ENCODE measurements at regions not wholly inside any gene's neighbourhood (a gene's known extent, or its start where the extent isn't known, plus 50 kb on each side); places are given as distances from the start of the nearest gene placed in this dataset.

DNA sequence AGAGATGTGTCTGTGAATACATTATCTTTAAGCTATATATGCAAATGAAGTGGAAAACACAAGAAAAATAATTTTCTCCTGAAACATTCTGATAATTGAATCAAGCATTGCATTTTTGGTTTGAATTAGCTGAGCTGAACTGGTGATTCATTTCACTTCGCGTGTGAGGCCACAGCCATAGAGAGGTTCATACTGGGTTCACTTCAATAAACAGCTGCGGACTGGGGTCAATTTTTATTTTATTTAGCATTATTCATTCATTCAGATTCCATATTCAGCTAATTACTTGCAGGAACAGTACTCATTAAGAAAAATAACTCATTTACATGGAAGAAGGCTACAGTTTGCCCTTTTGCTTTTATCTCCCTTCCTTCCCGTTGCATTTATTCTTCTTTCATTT, 195.2 kb upstream of the LRIG3 start:
- H3K4me3 ChIP-seq (ENCODE audit: low read depth, low read length) = no peak overlapping the region
- H3K9me3 ChIP-seq (ENCODE audit: control insufficient read depth, insufficient read depth, low read depth, low read length) = no peaks in the 10 kb centered on the region
- H3K4me1 ChIP-seq (ENCODE audit: control insufficient read depth, insufficient read depth, low read length) = no peaks in the 10 kb centered on the region
- H3K27ac ChIP-seq (ENCODE audit: extremely low read depth, low read depth, low read length) = no peak overlapping the region
- H3K36me3 ChIP-seq (ENCODE audit: control insufficient read depth in 2 of 2, insufficient read depth in 1 of 2, low read length in 2 of 2) = no peaks in the 10 kb centered on the region
- POLR2A ChIA-PET = interaction anchor here (0.7 kb wide), 1 partner anchor 265 kb away, joined by 3 read pairs; no protein-coding TSS in a partner anchor
- CTCF ChIA-PET = interaction anchor here (0.6 to 5.6 kb wide), 7 partner anchors 8 to 575 kb away, joined by 3 to 68 read pairs (median 6); no protein-coding TSS in a partner anchor
- TF ChIP-seq MZF1 (tag by site-specific recombination; IDR thresholded peaks at IDR 0.05; ENCODE audit: borderline replicate concordance) (no peak), HOXA7 (CRISPR knock-in tag; IDR thresholded peaks at IDR 0.05; ENCODE audit: borderline replicate concordance) (no peak), ZNF23 (tag by site-specific recombination; IDR thresholded peaks at IDR 0.05; ENCODE audit: borderline replicate concordance) (no peak), ZNF660 (tag by site-specific recombination; IDR thresholded peaks at IDR 0.05) (no peak), ZNF335 (tag by site-specific recombination; conservative IDR thresholded peaks at IDR 0.05) (no peak), ZNF521 (tag by site-specific recombination; IDR thresholded peaks at IDR 0.05) (no peak), ZNF777 (tag by site-specific recombination; IDR thresholded peaks at IDR 0.05; ENCODE audit: borderline replicate concordance) (no peak), ZNF214 (tag by site-specific recombination; IDR thresholded peaks at IDR 0.05; ENCODE audit: borderline replicate concordance) (no peak), ZNF302 (tag by site-specific recombination; IDR thresholded peaks at IDR 0.05; ENCODE audit: low read depth) (no peak), GLIS2 (tag by site-specific recombination; IDR thresholded peaks at IDR 0.05) (no peak), ZNF623 (tag by site-specific recombination; IDR thresholded peaks at IDR 0.05) (no peak), ZNF629 (tag by site-specific recombination; IDR thresholded peaks at IDR 0.05) (no peak), ZNF548 (tag by site-specific recombination; IDR thresholded peaks at IDR 0.05) (no peak)
- TF ChIP-seq, protein P1, sequence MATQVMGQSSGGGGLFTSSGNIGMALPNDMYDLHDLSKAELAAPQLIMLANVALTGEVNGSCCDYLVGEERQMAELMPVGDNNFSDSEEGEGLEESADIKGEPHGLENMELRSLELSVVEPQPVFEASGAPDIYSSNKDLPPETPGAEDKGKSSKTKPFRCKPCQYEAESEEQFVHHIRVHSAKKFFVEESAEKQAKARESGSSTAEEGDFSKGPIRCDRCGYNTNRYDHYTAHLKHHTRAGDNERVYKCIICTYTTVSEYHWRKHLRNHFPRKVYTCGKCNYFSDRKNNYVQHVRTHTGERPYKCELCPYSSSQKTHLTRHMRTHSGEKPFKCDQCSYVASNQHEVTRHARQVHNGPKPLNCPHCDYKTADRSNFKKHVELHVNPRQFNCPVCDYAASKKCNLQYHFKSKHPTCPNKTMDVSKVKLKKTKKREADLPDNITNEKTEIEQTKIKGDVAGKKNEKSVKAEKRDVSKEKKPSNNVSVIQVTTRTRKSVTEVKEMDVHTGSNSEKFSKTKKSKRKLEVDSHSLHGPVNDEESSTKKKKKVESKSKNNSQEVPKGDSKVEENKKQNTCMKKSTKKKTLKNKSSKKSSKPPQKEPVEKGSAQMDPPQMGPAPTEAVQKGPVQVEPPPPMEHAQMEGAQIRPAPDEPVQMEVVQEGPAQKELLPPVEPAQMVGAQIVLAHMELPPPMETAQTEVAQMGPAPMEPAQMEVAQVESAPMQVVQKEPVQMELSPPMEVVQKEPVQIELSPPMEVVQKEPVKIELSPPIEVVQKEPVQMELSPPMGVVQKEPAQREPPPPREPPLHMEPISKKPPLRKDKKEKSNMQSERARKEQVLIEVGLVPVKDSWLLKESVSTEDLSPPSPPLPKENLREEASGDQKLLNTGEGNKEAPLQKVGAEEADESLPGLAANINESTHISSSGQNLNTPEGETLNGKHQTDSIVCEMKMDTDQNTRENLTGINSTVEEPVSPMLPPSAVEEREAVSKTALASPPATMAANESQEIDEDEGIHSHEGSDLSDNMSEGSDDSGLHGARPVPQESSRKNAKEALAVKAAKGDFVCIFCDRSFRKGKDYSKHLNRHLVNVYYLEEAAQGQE (tag by site-specific recombination; IDR thresholded peaks at IDR 0.05) = no peak
- TF ChIP-seq, protein P2, sequence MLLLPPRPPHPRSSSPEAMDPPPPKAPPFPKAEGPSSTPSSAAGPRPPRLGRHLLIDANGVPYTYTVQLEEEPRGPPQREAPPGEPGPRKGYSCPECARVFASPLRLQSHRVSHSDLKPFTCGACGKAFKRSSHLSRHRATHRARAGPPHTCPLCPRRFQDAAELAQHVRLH (tag by site-specific recombination; IDR thresholded peaks at IDR 0.05) = no peak
- TF ChIP-seq, protein P3, sequence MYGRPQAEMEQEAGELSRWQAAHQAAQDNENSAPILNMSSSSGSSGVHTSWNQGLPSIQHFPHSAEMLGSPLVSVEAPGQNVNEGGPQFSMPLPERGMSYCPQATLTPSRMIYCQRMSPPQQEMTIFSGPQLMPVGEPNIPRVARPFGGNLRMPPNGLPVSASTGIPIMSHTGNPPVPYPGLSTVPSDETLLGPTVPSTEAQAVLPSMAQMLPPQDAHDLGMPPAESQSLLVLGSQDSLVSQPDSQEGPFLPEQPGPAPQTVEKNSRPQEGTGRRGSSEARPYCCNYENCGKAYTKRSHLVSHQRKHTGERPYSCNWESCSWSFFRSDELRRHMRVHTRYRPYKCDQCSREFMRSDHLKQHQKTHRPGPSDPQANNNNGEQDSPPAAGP (tag by site-specific recombination; IDR thresholded peaks at IDR 0.05) = no peak
- TF ChIP-seq, protein P4, sequence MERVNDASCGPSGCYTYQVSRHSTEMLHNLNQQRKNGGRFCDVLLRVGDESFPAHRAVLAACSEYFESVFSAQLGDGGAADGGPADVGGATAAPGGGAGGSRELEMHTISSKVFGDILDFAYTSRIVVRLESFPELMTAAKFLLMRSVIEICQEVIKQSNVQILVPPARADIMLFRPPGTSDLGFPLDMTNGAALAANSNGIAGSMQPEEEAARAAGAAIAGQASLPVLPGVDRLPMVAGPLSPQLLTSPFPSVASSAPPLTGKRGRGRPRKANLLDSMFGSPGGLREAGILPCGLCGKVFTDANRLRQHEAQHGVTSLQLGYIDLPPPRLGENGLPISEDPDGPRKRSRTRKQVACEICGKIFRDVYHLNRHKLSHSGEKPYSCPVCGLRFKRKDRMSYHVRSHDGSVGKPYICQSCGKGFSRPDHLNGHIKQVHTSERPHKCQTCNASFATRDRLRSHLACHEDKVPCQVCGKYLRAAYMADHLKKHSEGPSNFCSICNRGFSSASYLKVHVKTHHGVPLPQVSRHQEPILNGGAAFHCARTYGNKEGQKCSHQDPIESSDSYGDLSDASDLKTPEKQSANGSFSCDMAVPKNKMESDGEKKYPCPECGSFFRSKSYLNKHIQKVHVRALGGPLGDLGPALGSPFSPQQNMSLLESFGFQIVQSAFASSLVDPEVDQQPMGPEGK (tag by site-specific recombination; IDR thresholded peaks at IDR 0.05) = no peak
- TF ChIP-seq, protein P5, sequence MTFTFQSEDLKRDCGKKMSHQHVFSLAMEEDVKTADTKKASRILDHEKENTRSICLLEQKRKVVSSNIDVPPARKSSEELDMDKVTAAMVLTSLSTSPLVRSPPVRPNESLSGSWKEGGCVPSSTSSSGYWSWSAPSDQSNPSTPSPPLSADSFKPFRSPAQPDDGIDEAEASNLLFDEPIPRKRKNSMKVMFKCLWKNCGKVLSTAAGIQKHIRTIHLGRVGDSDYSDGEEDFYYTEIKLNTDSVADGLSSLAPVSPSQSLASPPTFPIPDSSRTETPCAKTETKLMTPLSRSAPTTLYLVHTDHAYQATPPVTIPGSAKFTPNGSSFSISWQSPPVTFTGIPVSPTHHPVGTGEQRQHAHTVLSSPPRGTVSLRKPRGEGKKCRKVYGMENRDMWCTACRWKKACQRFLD (tag by site-specific recombination; IDR thresholded peaks at IDR 0.05) = no peak
